GM23338 (cell line): ENCODE measurements at regions not wholly inside any gene's neighbourhood (a gene's known extent, or its start where the extent isn't known, plus 50 kb on each side); places are given as distances from the start of the nearest gene placed in this dataset.

Experiments
- ATAC-seq: fragments of 200-7000 bp; cut with Tn5 transposase; 3 replicates; pipeline ENCODE4 v1.9.1; 2020
- DNase-seq: peaks from one replicate; pipeline ENCODE4 v3.0.0-alpha.2; 2015; ENCODE audit warnings: low spot score
- H2AFZ ChIP-seq: fragments of 200-600 bp; sonication (generic); 2 replicates; pipeline ENCODE4 v1.8.0; 2016; ENCODE audit warnings: antibody characterized with exemption, mild to moderate bottlenecking, moderate library complexity
- H3F3A ChIP-seq: fragments of 200-600 bp; sonication (generic); replicated peaks from 2 replicates; pipeline ENCODE4 v1.8.0; 2017; ENCODE audit warnings: antibody characterized with exemption, mixed run types, low read depth
- H3K27ac ChIP-seq: fragments of 200-600 bp; sonication (generic); 2 replicates; pipeline ENCODE4 v1.6.1; 2016; ENCODE audit warnings: low read depth
- H3K27me3 ChIP-seq: fragments of 200-600 bp; sonication (generic); 2 replicates; pipeline ENCODE4 v1.8.0; 2016; ENCODE audit warnings: mild to moderate bottlenecking, mixed run types, moderate library complexity; ENCODE audit not compliant: insufficient read depth
- H3K36me3 ChIP-seq: fragments of 200-600 bp; sonication (generic); 2 replicates; pipeline ENCODE4 v1.8.0; 2016; ENCODE audit warnings: mild to moderate bottlenecking; ENCODE audit not compliant: insufficient read depth
- H3K4me1 ChIP-seq: fragments of 200-600 bp; sonication (generic); 2 replicates; pipeline ENCODE4 v1.8.0; 2016; ENCODE audit warnings: mild to moderate bottlenecking, moderate library complexity; ENCODE audit not compliant: insufficient read depth
- H3K4me2 ChIP-seq: fragments of 200-600 bp; sonication (generic); 2 replicates; pipeline ENCODE4 v1.7.1; 2017; ENCODE audit warnings: mixed run types
- H3K4me3 ChIP-seq: fragments of 200-600 bp; sonication (generic); 2 replicates; pipeline ENCODE4 v1.6.1; 2016; ENCODE audit warnings: mixed run types
- H3K79me2 ChIP-seq: fragments of 200-600 bp; sonication (generic); replicated peaks from 2 replicates; pipeline ENCODE4 v1.8.0; 2017; ENCODE audit warnings: mild to moderate bottlenecking; ENCODE audit not compliant: insufficient read depth
- H3K9me2 ChIP-seq: fragments of 200-600 bp; sonication (generic); 2 replicates; pipeline ENCODE4 v1.8.0; 2017; ENCODE audit not compliant: insufficient read depth
- H4K20me1 ChIP-seq: fragments of 200-600 bp; sonication (generic); replicated peaks from 2 replicates; pipeline ENCODE4 v1.8.0; 2017; ENCODE audit warnings: mild to moderate bottlenecking; ENCODE audit not compliant: insufficient read depth
- H3K27ac Mint-ChIP-seq: 2 replicates; pipeline ENCODE4 v1.8.0; 2020; ENCODE audit warnings: inconsistent platforms, mild to moderate bottlenecking, moderate library complexity, mixed read lengths
- H3K27me3 Mint-ChIP-seq: 3 replicates; pipeline ENCODE4 v1.8.0; 2022; ENCODE audit warnings: low read depth, mild to moderate bottlenecking, moderate library complexity, mixed read lengths, inconsistent platforms; ENCODE audit not compliant: insufficient read depth, poor library complexity
- H3K36me3 Mint-ChIP-seq: 3 replicates; pipeline ENCODE4 v1.8.0; 2021; ENCODE audit warnings: low read depth, mild to moderate bottlenecking, inconsistent platforms, moderate library complexity, mixed read lengths
- H3K4me1 Mint-ChIP-seq: 3 replicates; pipeline ENCODE4 v1.8.0; 2020; ENCODE audit warnings: mild to moderate bottlenecking, inconsistent platforms, mixed read lengths
- H3K4me3 Mint-ChIP-seq: 3 replicates; pipeline ENCODE4 v1.8.0; 2021; ENCODE audit warnings: moderate library complexity, mild to moderate bottlenecking, inconsistent platforms, mixed read lengths
- H3K9me3 Mint-ChIP-seq: 3 replicates; pipeline ENCODE4 v1.8.0; 2020; ENCODE audit warnings: moderate library complexity, mild to moderate bottlenecking, inconsistent platforms, mixed read lengths
- CREB1 ChIP-seq: fragments of 250-450 bp; sonication (Bioruptor Pico); IDR thresholded peaks from 2 replicates; pipeline ENCODE4 v1.5.0; 2020; ENCODE audit warnings: low read depth, mild to moderate bottlenecking, moderate library complexity
- EZH2 ChIP-seq: fragments of 200-600 bp; sonication (generic); IDR thresholded peaks from one replicate; pipeline ENCODE4 v1.8.0; 2017; ENCODE audit warnings: antibody characterized with exemption, mild to moderate bottlenecking, low read depth; ENCODE audit not compliant: unreplicated experiment
- EZH2phosphoT487 ChIP-seq: fragments of 200-600 bp; sonication (generic); IDR thresholded peaks from one replicate; pipeline ENCODE4 v1.8.1; 2018; ENCODE audit warnings: antibody characterized with exemption; ENCODE audit not compliant: unreplicated experiment
- NANOG ChIP-seq: IDR thresholded peaks from 2 replicates; pipeline ENCODE4 v1.6.1; 2016; ENCODE audit warnings: antibody characterized with exemption, borderline replicate concordance
- POLR2AphosphoS5 ChIP-seq: IDR thresholded peaks from 2 replicates; pipeline ENCODE4 v1.6.1; 2016; ENCODE audit warnings: antibody characterized with exemption, low read depth
- STAT1 ChIP-seq: IDR thresholded peaks from one replicate; pipeline ENCODE4 v1.6.1; 2016; ENCODE audit warnings: antibody characterized with exemption; ENCODE audit not compliant: unreplicated experiment
- ZNF114 ChIP-seq: fragments of 250-450 bp; sonication (Bioruptor Pico); IDR thresholded peaks from 2 replicates; pipeline ENCODE4 v1.5.0; 2020; ENCODE audit warnings: mild to moderate bottlenecking, moderate library complexity
- TF ChIP-seq, protein P1 (sequence below): IDR thresholded peaks from 2 replicates; pipeline ENCODE4 v1.6.1; 2016; ENCODE audit warnings: antibody characterized with exemption
- TF ChIP-seq, protein P2 (sequence below), 2 experiments: fragments of 200-600 bp in 1 of 2; sonication (generic) in 1 of 2; conservative IDR thresholded peaks; 2 replicates each; pipeline versions ENCODE4 v1.5.1 to v1.6.1; 2016 to 2017; ENCODE audit warnings: antibody characterized with exemption in 2 of 2, low read depth in 2 of 2, mild to moderate bottlenecking in 2 of 2, moderate library complexity in 1 of 2
- TF ChIP-seq, protein P3 (sequence below): fragments of 250-450 bp; sonication (Bioruptor Pico); IDR thresholded peaks from 2 replicates; pipeline ENCODE4 v1.5.0; 2020; ENCODE audit warnings: mild to moderate bottlenecking, moderate library complexity

DNA sequence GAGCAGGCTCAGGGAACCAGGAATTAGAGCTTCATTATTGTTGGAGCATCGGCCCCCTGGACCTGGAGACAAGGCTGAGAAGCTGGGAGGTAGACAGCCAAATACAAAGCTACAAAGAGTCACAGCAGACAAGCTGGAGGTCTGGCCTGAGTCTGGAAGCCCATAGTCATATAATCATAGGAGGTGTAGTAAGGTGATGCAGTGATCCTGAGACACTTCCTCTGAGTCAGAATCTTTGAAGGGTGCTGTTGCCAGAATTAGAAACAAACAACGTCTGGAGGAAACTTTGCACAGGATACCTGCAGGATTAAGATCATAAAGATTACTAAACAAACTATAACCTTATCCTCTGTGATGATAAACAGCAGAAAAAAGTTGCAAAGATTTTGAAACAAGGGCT is 213.8 kb downstream of the DSC3 start:
- ATAC-seq (no peak), DNase-seq (no peak)
- no peak overlapping the region for H3K27ac ChIP-seq
- no peaks in the 10 kb centered on the region for H3K9me3 Mint-ChIP-seq
- H3K36me3 Mint-ChIP-seq = no peaks in the 10 kb centered on the region
- H3K27me3 Mint-ChIP-seq = no peaks in the 10 kb centered on the region
- H3K27me3 ChIP-seq = no peaks in the 10 kb centered on the region
- no peaks in the 10 kb centered on the region for H3K79me2 ChIP-seq
- peak overlapping the region; percentile 67 for H2AFZ ChIP-seq
- H3K4me3 Mint-ChIP-seq = no peak overlapping the region
- H3K4me1 Mint-ChIP-seq = no peaks in the 10 kb centered on the region
- no peak overlapping the region for H3K4me2 ChIP-seq
- H3K9me2 ChIP-seq = no peaks in the 10 kb centered on the region
- H4K20me1 ChIP-seq = no peaks in the 10 kb centered on the region
- H3F3A ChIP-seq = no peaks in the 10 kb centered on the region
- H3K27ac Mint-ChIP-seq = no peak overlapping the region
- H3K4me1 ChIP-seq = no peaks in the 10 kb centered on the region
- no peak for TF ChIP-seq ZNF114 (CRISPR knock-in tag)
- TF ChIP-seq, protein P1, sequence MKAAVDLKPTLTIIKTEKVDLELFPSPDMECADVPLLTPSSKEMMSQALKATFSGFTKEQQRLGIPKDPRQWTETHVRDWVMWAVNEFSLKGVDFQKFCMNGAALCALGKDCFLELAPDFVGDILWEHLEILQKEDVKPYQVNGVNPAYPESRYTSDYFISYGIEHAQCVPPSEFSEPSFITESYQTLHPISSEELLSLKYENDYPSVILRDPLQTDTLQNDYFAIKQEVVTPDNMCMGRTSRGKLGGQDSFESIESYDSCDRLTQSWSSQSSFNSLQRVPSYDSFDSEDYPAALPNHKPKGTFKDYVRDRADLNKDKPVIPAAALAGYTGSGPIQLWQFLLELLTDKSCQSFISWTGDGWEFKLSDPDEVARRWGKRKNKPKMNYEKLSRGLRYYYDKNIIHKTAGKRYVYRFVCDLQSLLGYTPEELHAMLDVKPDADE = no peak
- TF ChIP-seq STAT1 = no peak
- TF ChIP-seq POLR2AphosphoS5 = no peak
- TF ChIP-seq CREB1 = no peak
- H3K36me3 ChIP-seq = no peaks in the 10 kb centered on the region
- no peak overlapping the region for H3K4me3 ChIP-seq

DNA sequence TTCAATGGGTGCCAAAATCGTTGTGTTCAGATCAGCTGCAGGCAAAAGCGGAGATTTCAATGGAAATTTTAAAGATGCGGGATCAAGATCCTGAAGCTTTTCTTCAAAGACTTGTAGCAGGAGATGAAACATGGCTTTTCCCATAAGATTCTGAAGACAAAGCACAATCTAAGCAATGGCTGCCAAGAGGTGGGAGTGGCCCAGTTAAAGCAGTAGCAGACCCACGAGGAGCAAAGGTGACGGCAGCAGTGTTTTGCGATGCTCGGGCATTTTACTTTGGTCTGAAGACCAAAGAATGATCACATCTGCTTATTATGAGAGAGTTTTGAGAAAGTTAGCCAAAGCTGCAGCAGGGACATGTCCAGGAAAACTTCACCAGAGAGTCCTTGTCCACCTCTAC is 222.9 kb downstream of the DSC3 start:
- H4K20me1 ChIP-seq = no peaks in the 10 kb centered on the region
- no peak overlapping the region for H3K27ac ChIP-seq
- peak overlapping the region; percentile 77 for H2AFZ ChIP-seq
- no peak overlapping the region for H3K4me2 ChIP-seq
- no peaks in the 10 kb centered on the region for H3K9me2 ChIP-seq
- no peaks in the 10 kb centered on the region for H3K4me1 ChIP-seq
- Mint-ChIP-seq H3K27ac (no peak overlapping the region), H3K27me3 (no peaks in the 10 kb centered on the region), H3K4me1 (no peaks in the 10 kb centered on the region), H3K4me3 (no peak overlapping the region), H3K9me3 (peaks cover 20% of the 10 kb centered on the region), H3K36me3 (peaks cover 17% of the 10 kb centered on the region)
- ATAC-seq (no peak), DNase-seq (no peak)
- H3K79me2 ChIP-seq = no peaks in the 10 kb centered on the region
- peaks cover 6% of the 10 kb centered on the region for H3K36me3 ChIP-seq
- no peaks in the 10 kb centered on the region for H3K27me3 ChIP-seq
- no peaks in the 10 kb centered on the region for H3F3A ChIP-seq
- no peak overlapping the region for H3K4me3 ChIP-seq
- TF ChIP-seq STAT1 = no peak
- no peak for TF ChIP-seq CREB1
- TF ChIP-seq, protein P2, sequence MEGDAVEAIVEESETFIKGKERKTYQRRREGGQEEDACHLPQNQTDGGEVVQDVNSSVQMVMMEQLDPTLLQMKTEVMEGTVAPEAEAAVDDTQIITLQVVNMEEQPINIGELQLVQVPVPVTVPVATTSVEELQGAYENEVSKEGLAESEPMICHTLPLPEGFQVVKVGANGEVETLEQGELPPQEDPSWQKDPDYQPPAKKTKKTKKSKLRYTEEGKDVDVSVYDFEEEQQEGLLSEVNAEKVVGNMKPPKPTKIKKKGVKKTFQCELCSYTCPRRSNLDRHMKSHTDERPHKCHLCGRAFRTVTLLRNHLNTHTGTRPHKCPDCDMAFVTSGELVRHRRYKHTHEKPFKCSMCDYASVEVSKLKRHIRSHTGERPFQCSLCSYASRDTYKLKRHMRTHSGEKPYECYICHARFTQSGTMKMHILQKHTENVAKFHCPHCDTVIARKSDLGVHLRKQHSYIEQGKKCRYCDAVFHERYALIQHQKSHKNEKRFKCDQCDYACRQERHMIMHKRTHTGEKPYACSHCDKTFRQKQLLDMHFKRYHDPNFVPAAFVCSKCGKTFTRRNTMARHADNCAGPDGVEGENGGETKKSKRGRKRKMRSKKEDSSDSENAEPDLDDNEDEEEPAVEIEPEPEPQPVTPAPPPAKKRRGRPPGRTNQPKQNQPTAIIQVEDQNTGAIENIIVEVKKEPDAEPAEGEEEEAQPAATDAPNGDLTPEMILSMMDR (conservative IDR thresholded peaks at IDR 0.05; ENCODE audit: low read depth in 2 of 2) = no peak
- TF ChIP-seq POLR2AphosphoS5 = no peak
- TF ChIP-seq, protein P1 = no peak
- TF ChIP-seq NANOG = no peak
- no peak for TF ChIP-seq EZH2
- TF ChIP-seq EZH2phosphoT487 = no peak
- TF ChIP-seq, protein P3, sequence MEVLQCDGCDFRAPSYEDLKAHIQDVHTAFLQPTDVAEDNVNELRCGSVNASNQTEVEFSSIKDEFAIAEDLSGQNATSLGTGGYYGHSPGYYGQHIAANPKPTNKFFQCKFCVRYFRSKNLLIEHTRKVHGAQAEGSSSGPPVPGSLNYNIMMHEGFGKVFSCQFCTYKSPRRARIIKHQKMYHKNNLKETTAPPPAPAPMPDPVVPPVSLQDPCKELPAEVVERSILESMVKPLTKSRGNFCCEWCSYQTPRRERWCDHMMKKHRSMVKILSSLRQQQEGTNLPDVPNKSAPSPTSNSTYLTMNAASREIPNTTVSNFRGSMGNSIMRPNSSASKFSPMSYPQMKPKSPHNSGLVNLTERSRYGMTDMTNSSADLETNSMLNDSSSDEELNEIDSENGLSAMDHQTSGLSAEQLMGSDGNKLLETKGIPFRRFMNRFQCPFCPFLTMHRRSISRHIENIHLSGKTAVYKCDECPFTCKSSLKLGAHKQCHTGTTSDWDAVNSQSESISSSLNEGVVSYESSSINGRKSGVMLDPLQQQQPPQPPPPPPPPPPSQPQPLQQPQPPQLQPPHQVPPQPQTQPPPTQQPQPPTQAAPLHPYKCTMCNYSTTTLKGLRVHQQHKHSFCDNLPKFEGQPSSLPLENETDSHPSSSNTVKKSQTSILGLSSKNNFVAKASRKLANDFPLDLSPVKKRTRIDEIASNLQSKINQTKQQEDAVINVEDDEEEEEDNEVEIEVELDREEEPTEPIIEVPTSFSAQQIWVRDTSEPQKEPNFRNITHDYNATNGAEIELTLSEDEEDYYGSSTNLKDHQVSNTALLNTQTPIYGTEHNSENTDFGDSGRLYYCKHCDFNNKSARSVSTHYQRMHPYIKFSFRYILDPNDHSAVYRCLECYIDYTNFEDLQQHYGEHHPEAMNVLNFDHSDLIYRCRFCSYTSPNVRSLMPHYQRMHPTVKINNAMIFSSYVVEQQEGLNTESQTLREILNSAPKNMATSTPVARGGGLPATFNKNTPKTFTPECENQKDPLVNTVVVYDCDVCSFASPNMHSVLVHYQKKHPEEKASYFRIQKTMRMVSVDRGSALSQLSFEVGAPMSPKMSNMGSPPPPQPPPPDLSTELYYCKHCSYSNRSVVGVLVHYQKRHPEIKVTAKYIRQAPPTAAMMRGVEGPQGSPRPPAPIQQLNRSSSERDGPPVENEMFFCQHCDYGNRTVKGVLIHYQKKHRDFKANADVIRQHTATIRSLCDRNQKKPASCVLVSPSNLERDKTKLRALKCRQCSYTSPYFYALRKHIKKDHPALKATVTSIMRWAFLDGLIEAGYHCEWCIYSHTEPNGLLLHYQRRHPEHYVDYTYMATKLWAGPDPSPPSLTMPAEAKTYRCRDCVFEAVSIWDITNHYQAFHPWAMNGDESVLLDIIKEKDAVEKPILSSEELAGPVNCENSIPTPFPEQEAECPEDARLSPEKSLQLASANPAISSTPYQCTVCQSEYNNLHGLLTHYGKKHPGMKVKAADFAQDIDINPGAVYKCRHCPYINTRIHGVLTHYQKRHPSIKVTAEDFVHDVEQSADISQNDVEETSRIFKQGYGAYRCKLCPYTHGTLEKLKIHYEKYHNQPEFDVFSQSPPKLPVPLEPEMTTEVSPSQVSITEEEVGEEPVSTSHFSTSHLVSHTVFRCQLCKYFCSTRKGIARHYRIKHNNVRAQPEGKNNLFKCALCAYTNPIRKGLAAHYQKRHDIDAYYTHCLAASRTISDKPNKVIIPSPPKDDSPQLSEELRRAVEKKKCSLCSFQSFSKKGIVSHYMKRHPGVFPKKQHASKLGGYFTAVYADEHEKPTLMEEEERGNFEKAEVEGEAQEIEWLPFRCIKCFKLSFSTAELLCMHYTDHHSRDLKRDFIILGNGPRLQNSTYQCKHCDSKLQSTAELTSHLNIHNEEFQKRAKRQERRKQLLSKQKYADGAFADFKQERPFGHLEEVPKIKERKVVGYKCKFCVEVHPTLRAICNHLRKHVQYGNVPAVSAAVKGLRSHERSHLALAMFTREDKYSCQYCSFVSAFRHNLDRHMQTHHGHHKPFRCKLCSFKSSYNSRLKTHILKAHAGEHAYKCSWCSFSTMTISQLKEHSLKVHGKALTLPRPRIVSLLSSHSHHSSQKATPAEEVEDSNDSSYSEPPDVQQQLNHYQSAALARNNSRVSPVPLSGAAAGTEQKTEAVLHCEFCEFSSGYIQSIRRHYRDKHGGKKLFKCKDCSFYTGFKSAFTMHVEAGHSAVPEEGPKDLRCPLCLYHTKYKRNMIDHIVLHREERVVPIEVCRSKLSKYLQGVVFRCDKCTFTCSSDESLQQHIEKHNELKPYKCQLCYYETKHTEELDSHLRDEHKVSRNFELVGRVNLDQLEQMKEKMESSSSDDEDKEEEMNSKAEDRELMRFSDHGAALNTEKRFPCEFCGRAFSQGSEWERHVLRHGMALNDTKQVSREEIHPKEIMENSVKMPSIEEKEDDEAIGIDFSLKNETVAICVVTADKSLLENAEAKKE (CRISPR knock-in tag) = no peak
- TF ChIP-seq ZNF114 (CRISPR knock-in tag) = no peak
